HG02885 (cell line): ENCODE measurements at regions not wholly inside any gene's neighbourhood (a gene's known extent, or its start where the extent isn't known, plus 50 kb on each side); places are given as distances from the start of the nearest gene placed in this dataset.
"Not testable (repeated sequence)": the region's sequence is repeated elsewhere in the genome, so short reads cannot be mapped to it uniquely, and the experiment has no call there.

Experiments
- ATAC-seq: cut with Tn5 transposase; IDR thresholded peaks from one replicate; pipeline ENCODE4 v1.9.1; 2021; ENCODE audit warnings: mild to moderate bottlenecking; ENCODE audit not compliant: unreplicated experiment, poor library complexity

DNA sequence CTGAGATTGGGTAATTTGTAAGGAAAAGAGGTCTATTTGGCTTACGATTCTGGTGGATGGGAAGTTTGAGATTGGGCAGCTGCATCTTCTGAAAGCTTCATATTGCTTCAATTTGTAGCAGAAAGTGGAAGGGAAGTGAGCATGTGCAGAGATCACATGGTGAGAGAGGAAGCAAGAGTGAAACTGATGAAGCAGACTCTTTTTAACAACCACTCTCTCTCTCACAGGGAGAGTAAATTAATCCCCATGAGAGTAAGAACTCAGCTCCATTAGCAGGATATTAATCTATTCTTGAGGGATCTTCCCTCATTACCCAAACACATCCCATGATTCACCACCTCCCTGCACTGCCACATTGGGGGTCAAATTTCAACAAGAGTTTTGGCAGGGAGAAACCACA lies 298.5 kb upstream of the CELF4 start:
- no peak for ATAC-seq

DNA sequence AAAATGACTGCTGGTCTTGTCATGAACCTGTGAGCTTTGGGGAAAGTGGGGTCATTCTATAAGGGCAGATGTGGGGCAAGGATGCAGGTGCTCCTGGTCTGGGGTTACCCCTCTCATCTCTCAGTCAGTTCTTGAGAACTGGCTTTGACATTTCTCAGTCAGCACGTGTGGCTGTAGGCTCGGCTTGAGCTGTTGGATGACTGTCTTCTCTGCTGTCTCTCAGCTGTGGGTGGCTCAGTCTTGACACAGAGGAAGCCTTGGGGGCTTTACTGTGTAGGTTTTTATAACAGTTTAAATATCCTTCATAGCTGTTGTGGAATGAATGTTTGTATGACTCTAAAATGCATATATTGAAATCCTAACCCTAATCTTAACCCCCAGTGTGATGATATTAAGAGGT lies 296.4 kb upstream of the CELF4 start:
- no peak for ATAC-seq

DNA sequence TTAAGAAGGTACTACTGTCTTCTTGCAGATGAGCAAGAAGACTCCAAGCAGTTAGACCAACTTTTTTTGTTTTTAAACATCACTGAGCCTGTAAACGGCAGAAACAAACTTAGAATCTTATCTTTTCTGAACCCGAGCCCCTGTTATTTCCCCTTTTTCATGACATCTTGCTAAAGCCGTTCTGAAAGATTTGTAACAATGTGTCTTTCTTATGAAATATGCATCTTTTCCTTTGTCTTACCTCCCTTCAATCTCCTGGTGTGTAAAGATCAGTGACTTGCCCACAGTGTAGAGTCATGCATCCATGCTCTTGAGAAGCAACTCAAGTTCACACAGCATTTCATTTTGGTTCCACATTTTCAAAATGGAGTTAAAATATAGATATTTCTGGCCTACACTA lies 288.8 kb upstream of the CELF4 start:
- no peak for ATAC-seq

DNA sequence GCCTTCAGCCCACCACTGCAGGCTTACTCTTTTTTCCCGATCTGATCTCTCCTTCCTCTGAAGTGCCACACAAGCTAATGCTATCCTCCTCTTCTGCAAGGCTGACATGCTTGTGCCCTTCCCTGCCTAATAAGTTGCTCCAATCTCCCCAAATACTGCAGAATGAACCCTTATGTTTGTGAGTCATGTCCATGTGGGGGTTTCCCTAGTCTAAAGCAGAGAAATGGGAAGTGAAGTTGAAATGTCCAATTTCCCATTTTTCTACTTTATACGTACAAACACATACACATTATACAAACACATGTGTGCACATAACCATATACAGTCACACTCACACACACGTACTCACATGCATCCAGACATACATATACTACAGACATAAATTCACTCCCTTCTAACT lies 288.1 kb upstream of the CELF4 start:
- no peak for ATAC-seq

DNA sequence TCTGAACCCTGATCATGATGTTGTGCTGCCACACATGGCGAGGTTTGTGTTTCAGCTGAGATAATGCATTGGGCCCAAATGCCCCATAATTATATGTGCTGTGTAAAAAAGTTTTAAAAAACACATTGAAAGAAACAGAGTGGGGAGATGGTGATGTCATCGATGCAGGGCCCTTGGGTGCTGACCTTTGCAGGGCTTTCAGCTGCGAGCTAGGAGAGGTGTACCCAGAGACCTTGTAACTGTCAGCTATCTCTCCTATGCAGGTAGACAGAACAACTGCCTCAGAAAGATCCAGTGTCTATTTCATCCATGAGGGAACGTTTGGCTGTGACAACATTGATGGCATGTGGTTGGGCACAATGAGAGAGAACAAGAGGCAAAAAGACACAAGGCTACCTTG lies 286.9 kb upstream of the CELF4 start:
- ATAC-seq, result no peak

DNA sequence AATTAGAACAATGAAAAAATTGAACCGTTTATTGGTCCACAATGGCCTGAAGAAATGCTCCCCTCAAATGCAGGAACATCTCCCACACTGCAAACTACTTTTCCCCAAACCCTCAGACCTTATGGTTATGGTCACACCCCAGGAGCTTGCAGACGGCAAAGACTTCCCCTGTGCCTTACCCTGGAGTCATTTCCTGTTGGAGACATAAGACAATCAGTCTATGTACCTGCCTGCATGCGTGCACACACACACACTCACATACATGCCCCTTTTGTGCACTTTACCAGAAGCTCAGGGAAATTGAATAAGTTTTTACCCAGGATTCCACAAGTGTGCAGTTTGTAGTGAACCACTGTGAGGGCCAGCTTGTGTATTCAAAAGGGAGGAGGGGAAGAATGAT lies 281.9 kb upstream of the CELF4 start:
- ATAC-seq, result no peak

DNA sequence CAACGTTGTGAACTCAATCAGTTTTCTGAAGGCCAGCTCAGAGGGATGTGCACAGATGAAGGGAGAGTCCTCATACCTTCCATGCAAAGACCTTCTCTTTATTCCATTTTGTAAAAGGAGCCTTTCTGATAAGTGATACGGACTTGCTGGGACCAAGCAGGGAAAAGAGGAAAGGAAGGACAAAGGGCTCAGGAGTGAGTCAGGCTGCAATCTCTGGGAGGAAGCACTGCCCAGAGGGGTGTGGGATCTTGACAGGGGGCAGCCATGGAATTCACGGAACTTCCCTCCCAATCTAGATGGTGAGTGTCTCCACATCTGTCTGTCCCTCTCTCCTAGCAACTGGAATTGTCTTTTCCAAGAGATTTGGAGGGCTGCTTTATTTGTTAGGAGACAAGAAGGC lies 281.4 kb upstream of the CELF4 start:
- no peak for ATAC-seq

DNA sequence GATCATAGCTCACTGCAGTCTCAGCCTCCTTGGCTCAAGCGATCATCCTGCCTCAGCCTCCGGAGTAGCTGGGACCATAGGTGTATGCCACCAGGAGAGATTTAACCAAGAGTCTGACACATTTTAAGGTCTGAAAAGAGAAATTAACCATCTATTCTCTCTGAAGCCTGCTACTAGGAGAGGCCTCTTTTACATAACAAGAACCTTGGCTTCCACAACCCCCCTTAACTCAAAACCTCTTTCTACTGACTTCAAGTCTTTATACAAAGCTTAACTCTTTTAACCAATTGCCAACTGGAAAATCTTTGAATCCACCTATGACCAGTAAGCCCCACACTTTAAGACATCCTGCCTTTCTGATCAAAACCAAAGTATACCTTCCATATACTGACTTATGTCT lies 279.9 kb upstream of the CELF4 start:
- ATAC-seq, result no peak

DNA sequence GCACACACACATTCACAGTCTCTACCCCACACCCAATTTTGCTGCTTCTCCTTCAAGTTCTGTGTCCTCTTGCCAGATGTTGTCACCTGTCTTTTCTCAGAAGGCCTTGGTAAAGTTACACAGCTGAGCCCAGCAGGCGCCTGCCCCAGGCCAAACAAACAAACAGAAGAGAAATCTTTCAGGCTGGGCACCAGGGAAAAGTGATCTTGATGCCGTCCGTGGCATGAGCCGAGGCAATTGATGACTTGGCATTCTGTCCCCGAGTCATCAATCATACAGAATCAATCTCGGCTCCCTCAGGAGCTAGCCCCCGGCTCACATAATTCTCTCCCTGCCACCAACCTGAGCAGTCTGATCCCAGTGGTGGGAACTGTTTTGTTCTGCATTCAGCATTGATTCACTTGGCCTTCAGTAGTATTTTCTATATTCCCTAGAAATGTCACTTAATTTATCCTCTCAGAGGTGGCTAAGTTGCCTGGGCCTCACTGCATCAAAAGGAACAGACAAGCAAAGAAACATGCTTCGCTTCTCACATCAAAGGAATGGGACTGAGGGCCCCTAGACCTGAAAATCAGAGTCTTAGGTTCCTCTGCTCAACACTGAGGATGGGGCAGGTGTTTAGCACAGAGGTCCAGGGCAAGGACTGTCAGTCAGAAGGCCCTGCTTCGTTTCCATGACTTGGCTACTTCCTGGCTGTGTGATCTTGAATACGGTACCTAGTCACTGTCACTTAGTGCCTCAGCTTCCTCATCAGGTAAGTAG lies 278.8 kb upstream of the CELF4 start:
- no peak for ATAC-seq

DNA sequence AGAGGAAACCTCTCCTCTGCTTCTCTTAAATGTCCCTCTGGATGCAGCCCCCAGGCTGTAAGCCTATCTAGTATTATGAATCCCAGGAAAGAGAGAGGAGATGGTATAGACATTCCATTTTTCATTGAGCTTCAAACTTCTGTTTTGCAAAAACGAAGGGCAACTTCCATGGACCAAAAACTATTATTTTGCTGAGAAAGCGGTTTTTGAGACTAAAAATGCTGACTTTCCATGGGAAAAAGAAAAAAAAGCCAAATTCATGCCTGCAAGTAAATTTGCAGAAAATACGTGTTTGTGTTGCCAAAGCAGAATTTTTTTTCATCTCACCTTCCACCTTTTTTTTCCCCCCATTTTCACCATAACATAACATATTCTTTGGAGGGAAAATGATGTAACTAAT lies 272.5 kb upstream of the CELF4 start:
- ATAC-seq, result no peak

DNA sequence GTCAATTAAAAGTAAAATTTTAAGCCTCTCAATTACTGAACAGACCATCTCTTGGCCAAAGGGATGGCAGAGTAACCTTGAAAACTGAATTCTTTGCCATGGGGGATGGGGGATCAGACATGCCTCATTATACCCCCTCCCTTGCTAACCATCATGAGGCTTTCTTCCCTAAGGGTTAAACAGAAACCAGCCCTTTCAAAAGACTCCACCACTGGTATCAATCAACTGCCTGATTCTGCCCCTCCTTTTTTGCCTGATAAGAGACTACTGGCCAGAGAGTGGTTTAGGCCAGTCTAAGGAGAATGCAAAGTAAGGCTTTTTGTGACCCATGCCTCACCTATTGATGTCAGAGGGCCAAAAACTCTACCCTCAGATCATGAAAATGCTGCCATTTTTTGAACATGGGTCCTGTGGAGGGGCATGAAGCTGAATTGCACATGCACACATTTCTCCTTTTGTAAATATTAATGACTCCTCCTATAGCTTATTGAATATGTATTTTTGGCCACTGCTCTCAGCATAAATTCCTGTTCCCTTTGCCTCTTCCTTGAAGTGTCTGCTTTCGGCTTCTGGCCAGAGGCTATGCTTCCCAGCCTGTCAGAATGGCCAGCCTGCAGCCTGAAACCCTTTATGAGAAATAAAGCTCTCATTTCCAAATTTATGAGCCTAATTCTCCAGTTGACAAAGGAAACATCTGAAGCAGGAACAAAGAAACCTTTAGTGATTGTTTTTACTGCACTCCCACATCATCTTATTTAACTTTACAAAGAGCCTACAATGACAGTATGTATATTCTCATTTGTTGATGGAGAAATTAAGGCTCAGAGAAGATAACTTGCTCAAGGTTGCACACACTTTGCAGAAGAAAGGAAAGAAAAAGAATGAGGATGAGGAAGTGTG lies 270.7 kb upstream of the CELF4 start:
- ATAC-seq, result no peak

DNA sequence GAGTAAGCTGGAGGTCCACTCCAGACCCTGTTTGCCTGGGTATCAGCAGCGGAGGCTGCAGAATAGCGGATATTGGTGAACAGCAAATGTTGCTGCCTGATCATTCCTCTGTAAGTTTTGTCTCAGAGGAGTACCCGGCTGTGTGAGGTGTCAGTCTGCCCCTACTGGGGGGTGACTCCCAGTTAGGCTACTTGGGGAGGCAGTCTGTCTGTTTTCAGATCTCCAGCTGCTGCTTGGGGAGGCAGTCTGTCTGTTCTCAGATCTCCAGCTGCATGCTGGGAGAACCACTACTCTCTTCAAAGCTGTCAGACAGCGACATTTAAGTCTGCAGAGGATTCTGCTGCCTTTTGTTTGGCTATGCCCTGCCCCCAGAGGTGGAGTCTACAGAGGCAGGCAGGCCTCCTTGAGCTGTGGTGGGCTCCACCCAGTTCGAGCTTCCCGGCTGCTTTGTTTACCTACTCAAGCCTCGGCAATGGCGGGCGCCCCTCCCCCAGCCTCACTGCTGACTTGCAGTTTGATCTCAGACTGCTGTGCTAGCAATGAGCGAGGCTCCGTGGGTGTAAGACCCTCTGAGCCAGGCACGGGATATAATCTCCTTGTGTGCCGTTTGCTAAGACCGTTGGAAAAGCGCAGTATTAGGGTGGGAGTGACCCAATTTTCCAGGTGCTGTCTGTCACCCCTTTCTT lies 266.6 kb upstream of the CELF4 start:
- ATAC-seq, result not testable (repeated sequence)

DNA sequence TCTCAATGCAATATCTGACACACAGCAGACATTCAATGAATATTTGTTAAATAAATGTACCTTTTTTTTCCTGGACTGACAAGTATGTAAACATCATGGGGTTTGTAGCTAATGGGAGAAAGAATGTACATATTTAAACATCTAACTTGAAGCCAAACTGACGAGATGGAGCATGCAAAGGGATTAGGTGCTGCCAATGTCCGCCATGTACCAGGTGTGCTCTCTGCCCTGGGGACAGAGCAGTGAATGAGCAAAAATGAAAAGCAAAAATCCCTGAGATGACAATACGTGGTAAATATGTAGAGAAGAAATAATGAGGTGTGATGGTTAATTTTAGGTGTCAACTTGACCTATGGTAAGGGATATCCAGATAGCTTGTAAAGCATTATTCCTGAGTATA lies 247.4 kb upstream of the CELF4 start:
- no peak for ATAC-seq

DNA sequence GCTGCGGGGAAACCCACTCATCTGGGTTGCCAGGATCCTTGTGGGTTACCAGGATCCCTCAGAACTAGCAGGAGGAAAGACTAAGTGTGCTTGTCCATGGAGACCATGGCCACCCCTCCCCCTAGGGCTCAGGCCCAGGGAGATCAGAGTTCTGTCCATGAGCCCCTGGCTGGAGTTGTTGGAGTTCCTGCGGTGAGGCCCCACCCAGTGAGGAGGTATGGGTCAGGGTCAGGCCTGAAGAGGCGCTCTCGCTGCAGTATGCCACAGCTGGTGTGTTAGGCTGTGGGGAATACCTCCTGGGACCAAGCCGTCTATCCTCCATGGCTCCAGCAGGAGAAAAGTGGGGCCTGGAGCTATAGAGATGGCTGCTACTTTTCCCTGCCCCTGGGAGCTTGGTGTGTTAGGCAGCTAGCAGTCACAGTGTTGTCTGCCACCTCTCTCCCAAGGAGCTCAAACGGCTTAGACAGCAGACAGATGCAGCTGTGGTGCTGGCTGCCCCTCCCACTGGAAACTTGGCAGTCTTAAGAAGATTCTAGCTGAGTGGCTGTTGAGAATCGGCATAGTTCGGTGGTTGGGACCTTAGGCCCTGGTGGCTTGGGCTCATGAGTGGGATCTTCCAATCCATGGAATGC lies 240.3 kb upstream of the CELF4 start:
- ATAC-seq, result no peak

DNA sequence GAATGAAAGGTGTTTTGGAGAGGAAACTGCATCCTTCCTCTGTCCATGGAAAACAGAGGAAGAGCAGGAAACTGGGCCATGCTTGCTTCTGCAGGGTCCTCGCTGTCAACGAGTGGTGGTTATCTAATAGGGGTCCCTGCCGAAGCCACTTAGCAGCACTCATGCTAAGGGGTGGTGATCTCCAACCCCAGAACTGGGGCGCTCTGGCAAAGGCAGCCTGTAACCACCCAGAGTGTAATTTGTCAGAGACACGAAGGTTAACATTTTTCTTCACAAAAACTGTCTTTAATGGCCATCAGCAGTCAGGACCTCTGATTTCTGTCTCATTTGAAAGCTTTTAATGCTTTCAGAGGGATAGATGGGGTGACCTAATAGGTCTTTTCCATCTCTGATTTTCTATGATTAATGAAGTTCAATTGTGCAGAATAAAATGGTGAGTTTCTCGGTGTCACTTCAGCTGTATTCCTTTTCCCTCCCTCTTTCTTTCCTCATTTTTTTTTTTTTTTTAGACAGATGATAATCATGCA lies 231.3 kb upstream of the CELF4 start:
- ATAC-seq, result no peak

DNA sequence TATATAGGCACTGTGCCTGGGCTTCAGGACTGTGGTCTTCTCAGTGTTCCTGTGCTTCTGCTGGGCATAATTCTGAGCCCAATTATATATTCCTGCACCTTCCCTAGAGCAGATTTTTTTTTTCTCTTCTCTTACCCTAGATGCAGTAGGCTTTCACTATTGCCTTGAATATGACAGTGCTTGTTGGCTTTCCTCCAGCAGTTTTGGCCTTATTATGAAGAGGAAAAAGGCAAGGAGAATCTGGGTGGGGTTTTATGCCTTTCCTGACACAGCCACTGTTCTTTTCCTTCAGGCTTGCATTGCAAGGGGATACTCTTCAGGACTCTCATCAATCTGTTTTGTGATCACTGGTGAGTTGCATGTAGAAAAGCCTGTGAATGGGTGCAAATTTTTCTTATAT lies 221.9 kb upstream of the CELF4 start:
- no peak for ATAC-seq

DNA sequence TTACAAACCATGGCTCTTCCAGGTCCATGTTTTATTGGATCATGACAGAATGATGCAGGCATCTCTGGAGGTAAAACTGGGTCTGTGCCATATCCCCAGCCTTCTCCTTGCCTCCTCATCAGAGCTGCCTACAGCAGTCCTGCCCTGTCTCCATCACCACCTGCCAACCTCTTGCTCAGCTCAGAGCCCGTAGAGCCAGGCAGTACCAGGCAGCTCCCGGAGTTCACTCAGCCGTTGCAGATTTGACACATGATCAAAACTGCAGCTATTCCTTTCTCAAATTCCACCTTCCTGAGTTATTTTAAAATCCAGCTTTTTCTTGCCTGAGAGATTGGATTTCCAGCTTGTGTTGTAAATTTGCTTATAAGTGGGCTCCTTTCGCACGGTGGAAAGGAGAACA lies 218.2 kb upstream of the CELF4 start:
- ATAC-seq, result no peak

DNA sequence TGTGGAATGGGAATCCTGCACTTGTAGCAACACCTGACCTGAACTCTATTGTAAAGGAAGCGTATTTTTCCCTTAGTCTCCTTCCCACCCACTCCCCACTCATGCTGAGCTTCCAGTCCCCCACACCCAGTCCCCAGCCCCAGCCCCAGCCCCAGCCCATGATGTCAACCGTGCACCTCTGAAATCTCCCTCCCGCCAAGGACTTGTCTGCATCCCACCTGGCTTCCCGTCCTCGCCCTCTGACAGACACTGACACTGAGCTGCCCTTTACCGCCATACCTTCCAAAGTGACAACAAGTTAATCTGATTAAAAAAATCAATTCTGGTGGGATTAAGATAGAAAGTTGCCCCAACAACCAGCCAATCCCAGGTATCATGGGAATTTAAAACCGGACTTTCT lies 213.6 kb upstream of the CELF4 start:
- ATAC-seq, result no peak

DNA sequence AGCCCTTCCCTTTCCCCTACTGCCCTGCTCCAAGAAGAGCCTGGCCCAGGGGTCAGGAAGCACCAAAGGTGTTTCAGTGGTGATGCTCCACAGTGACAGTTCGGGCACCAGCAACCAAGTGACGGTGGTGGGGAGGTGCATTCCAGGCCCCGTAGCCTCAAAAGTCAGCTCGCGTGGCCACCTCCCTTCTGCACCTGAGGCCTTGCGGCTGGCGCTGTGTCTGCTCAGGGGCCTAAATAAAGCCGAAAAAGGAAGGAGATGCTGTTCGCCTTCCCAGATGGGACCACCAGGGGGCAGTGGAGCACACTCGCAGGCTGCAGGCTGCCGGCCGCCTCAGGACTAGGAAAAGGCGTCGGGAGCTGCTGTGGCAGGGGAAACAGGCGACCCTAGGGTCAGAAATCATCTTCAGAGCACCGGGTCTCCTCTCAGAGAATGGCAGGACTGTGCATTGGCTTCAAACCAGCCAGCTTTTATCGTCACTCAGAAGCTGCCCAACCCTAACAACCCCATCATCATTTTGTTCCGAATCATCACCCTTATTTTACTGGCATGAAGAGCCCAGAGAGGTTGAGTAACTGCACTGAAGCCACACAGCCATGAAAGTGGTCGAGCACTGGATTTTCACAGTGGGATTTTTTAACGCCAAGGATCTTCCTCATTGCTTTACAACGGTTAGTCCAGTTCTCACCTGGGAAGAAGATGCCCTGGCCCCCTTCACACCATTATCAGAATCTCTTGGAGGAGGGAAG lies 213.0 kb upstream of the CELF4 start:
- ATAC-seq, result peak; percentile 80

DNA sequence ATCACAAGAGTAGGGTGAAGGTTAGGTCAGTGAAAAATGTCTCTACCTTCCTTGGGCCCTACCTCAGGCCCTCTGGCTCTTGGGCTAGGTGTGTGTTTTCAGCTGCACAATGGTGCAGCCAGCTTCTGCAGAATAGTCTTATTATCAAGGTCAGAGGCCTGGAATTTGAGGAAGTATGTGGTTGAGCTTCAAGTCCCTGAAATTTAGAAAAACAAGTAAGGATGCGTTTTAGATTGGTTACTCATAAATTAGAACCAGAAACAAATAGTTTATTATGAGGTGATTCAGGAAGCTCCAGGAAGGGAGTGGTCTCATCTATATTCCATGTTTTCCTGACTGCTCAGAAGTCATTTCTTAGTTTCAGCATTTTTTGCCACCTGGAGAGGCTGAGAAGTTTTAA lies 204.2 kb upstream of the CELF4 start:
- ATAC-seq, result no peak
